Activated T-cell treated with anti-CD3 and anti-CD28 coated beads, Interleukin-2, amount 50 U/mL, for 4 hours (primary cell): ENCODE measurements at regions not wholly inside any gene's neighbourhood (a gene's known extent, or its start where the extent isn't known, plus 50 kb on each side); places are given as distances from the start of the nearest gene placed in this dataset.
"Not testable (repeated sequence)": the region's sequence is repeated elsewhere in the genome, so short reads cannot be mapped to it uniquely, and the experiment has no call there.

Source experiments
- ATAC-seq, 2 donors: fragments of 200-7000 bp; cut with Tn5 transposase; one replicate each; pipeline ENCODE4 v1.10.0; 2021
- DNase-seq: peaks from one replicate; pipeline ENCODE4 v3.0.0-alpha.2; 2020
- H3K27me3 Mint-ChIP-seq: one replicate; pipeline ENCODE4 v1.8.0; 2021; ENCODE audit warnings: low read depth, mixed read lengths
- H3K36me3 Mint-ChIP-seq: one replicate; pipeline ENCODE4 v1.8.0; 2022; ENCODE audit warnings: mixed read lengths; ENCODE audit not compliant: insufficient read depth
- H3K4me1 Mint-ChIP-seq: one replicate; pipeline ENCODE4 v1.8.0; 2021; ENCODE audit warnings: low read depth, mixed read lengths
- H3K4me3 Mint-ChIP-seq: one replicate; pipeline ENCODE4 v1.8.0; 2021; ENCODE audit warnings: mild to moderate bottlenecking, moderate library complexity, mixed read lengths
- H3K9me3 Mint-ChIP-seq: one replicate; pipeline ENCODE4 v1.8.0; 2021; ENCODE audit warnings: mixed read lengths

- not testable (repeated sequence) for H3K9me3 Mint-ChIP-seq, H3K36me3 Mint-ChIP-seq, H3K27me3 Mint-ChIP-seq, H3K4me3 Mint-ChIP-seq, H3K4me1 Mint-ChIP-seq, DNase-seq, ATAC-seq
Measured at GRCh38 chr7:35921338-35921737, 120.5 kb downstream of the SEPTIN7 start.

GRCh38 chr7:35924668-35925067, 123.8 kb downstream of the SEPTIN7 start:
- not testable (repeated sequence) for DNase-seq, H3K4me1 Mint-ChIP-seq, H3K27me3 Mint-ChIP-seq, H3K4me3 Mint-ChIP-seq, H3K9me3 Mint-ChIP-seq, ATAC-seq, H3K36me3 Mint-ChIP-seq

GRCh38 chr7:35926966-35927365, 126.1 kb downstream of the SEPTIN7 start:
- H3K27me3 Mint-ChIP-seq: not testable (repeated sequence)

GRCh38 chr7:35931134-35931533, 130.3 kb downstream of the SEPTIN7 start:
- not testable (repeated sequence) for H3K36me3 Mint-ChIP-seq, DNase-seq, H3K4me1 Mint-ChIP-seq, H3K9me3 Mint-ChIP-seq, H3K27me3 Mint-ChIP-seq, ATAC-seq, H3K4me3 Mint-ChIP-seq

More at GRCh38 chr7:35926966-35927365, 126.1 kb downstream of the SEPTIN7 start:
- not testable (repeated sequence) for H3K4me1 Mint-ChIP-seq, DNase-seq, H3K36me3 Mint-ChIP-seq, H3K9me3 Mint-ChIP-seq, H3K4me3 Mint-ChIP-seq, ATAC-seq

GRCh38 chr7:35931551-35931950, 130.7 kb downstream of the SEPTIN7 start:
- ATAC-seq, H3K4me1 Mint-ChIP-seq, DNase-seq, H3K27me3 Mint-ChIP-seq, H3K36me3 Mint-ChIP-seq, H3K9me3 Mint-ChIP-seq, H3K4me3 Mint-ChIP-seq: not testable (repeated sequence)

- H3K9me3 Mint-ChIP-seq, ATAC-seq, H3K4me1 Mint-ChIP-seq, H3K4me3 Mint-ChIP-seq, DNase-seq, H3K36me3 Mint-ChIP-seq, H3K27me3 Mint-ChIP-seq: not testable (repeated sequence)
Measured at GRCh38 chr7:35940695-35941094, 139.8 kb downstream of the SEPTIN7 start.

- H3K36me3 Mint-ChIP-seq, H3K9me3 Mint-ChIP-seq, DNase-seq, H3K4me3 Mint-ChIP-seq, ATAC-seq, H3K27me3 Mint-ChIP-seq, H3K4me1 Mint-ChIP-seq: not testable (repeated sequence)
Measured at GRCh38 chr7:35945621-35946020, 144.8 kb downstream of the SEPTIN7 start.

- not testable (repeated sequence) for H3K4me1 Mint-ChIP-seq, H3K9me3 Mint-ChIP-seq, ATAC-seq, H3K4me3 Mint-ChIP-seq, H3K36me3 Mint-ChIP-seq, DNase-seq, H3K27me3 Mint-ChIP-seq
Measured at GRCh38 chr7:35955735-35956134, 154.9 kb downstream of the SEPTIN7 start.

DNA sequence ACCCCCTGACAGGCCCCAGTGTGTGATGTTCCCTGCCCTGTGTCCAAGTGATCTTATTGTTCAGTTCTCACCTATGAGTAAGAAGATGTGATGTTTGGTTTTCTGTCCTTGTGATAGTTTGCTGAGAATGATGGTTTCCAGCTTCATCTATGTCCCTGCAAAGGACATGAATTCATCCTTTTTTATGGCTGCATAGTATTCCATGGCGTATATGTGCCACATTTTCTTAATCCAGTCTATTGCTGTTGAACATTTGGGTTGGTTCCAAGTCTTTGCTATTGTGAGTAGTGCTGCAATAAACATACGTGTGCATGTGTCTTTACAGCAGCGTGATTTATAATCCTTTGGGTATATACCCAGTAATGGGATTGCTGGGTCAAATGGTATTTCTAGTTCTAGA, 156.1 kb downstream of the SEPTIN7 start:
- DNase-seq, H3K9me3 Mint-ChIP-seq, H3K36me3 Mint-ChIP-seq, H3K4me3 Mint-ChIP-seq, H3K4me1 Mint-ChIP-seq, H3K27me3 Mint-ChIP-seq, ATAC-seq: not testable (repeated sequence)

GRCh38 chr7:35961260-35961659, 160.4 kb downstream of the SEPTIN7 start:
- H3K27me3 Mint-ChIP-seq, ATAC-seq, H3K9me3 Mint-ChIP-seq, H3K36me3 Mint-ChIP-seq, DNase-seq, H3K4me3 Mint-ChIP-seq, H3K4me1 Mint-ChIP-seq: not testable (repeated sequence)

DNA sequence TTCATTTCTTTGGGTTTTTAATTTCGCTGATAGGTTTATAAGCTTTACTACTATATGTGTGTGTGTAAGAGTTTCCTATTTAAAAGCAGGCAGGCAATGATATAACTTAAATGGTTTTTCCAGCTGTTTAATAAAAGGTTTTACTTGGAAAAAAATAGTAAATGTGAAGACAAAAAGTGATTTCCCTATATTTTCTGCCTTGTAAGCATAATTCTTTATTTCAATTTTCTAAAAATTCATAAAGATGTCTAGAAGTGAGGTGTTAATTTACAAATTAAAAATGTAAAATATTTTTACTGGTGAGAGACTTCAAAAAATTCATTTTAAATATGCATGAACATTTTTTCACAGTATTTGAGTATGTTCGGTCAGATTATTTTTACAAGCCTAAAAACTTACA, 161.8 kb downstream of the SEPTIN7 start:
- DNase-seq, H3K4me1 Mint-ChIP-seq, H3K4me3 Mint-ChIP-seq, H3K36me3 Mint-ChIP-seq, ATAC-seq, H3K9me3 Mint-ChIP-seq, H3K27me3 Mint-ChIP-seq: not testable (repeated sequence)

DNA sequence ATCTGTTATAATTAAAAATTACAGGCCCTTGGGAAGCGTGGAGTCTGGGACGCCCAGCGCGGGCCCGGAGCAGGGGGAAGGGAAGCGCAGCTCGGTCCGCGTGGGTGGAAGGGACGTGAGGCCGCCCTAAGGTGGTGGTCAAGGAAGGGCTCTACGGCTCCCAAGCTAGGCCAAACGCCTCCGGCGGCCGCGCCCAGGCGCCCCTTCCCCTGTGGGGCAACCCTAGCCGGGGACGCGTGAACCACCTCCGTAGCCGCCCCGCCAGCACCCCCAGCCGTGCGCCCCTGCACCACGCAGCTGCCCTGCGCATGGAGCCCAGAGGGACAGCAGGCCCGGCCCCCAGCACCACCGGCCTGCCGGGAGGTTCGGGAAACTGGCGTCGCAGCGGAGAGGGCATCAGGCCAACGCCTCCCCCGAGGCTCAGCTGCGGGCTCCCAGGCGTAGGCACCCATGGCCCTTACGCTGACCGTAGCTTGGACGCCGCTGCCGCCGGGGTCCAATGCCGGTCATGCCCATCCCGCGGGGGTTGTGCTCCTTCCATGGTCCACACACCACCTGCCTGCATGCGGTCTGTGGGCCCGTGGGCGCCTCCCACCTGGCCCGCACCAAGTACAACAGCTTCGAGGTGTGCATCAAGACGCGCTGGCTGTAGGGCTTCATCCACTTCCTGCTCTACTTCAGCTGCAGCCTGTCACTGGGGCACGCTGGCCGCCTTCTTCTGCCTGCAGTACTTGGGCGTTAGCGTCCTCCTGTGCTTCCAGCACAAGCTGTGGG, 166.7 kb downstream of the SEPTIN7 start:
- peak in 1 of 2 donors; percentile 18 for ATAC-seq
- H3K36me3 Mint-ChIP-seq: no peaks in the 10 kb centered on the region
- DNase-seq: no peak
- peaks cover 19% of the 10 kb centered on the region for H3K27me3 Mint-ChIP-seq
- no peak overlapping the region for H3K4me3 Mint-ChIP-seq
- no peaks in the 10 kb centered on the region for H3K9me3 Mint-ChIP-seq
- H3K4me1 Mint-ChIP-seq: peaks cover 3% of the 10 kb centered on the region

GRCh38 chr7:35968140-35968940, 167.5 kb downstream of the SEPTIN7 start:
- Mint-ChIP-seq H3K9me3 (no peaks in the 10 kb centered on the region), H3K36me3 (no peaks in the 10 kb centered on the region), H3K4me1 (peaks cover 3% of the 10 kb centered on the region), H3K27me3 (peaks cover 21% of the 10 kb centered on the region), H3K4me3 (no peak overlapping the region)
- ATAC-seq (no peak), DNase-seq (no peak)

GRCh38 chr7:35969066-35969465, 168.2 kb downstream of the SEPTIN7 start:
- ATAC-seq: no peak
- H3K9me3 Mint-ChIP-seq: no peaks in the 10 kb centered on the region
- H3K27me3 Mint-ChIP-seq: peaks cover 21% of the 10 kb centered on the region
- peaks cover 3% of the 10 kb centered on the region for H3K4me1 Mint-ChIP-seq
- H3K4me3 Mint-ChIP-seq: no peak overlapping the region
- H3K36me3 Mint-ChIP-seq: no peaks in the 10 kb centered on the region
- no peak for DNase-seq

DNA sequence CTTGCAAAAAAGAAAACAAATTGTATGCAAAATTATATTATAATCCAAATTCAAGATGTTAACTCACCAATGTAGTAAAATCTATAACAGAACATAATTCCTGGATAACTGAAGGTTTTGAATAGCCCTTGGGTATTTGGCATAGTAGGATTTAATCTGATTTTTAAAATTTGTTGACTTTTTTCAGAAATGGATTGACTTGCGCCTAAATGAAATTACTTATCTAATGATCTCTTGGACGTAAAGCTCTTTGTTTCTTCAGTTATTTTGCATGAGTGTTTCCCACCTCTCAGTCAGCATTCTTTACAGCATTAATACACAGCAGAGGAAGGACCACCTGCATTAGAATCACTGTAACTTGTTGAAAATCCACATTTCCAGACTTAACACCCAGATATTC, 169.6 kb downstream of the SEPTIN7 start:
- H3K27me3 Mint-ChIP-seq: peaks cover 24% of the 10 kb centered on the region
- DNase-seq (no peak), ATAC-seq (no peak)
- peaks cover 3% of the 10 kb centered on the region for H3K4me1 Mint-ChIP-seq
- no peaks in the 10 kb centered on the region for H3K36me3 Mint-ChIP-seq
- no peak overlapping the region for H3K4me3 Mint-ChIP-seq
- no peaks in the 10 kb centered on the region for H3K9me3 Mint-ChIP-seq
